Vagina (tissue), 2 donors: ENCODE measurements at regions not wholly inside any gene's neighbourhood (a gene's known extent, or its start where the extent isn't known, plus 50 kb on each side); places are given as distances from the start of the nearest gene placed in this dataset.

ENCODE experiments used
- CTCF ChIP-seq, 3 experiments: fragments of 450-650 bp in 2 of 3; fragments of 200-600 bp in 1 of 3; sonication (generic) in 1 of 3; IDR thresholded peaks; one replicate each; pipeline ENCODE4 v1.5.1; 2017 to 2019; ENCODE audit warnings: antibody characterized with exemption in 3 of 3, mild to moderate bottlenecking in 2 of 3, moderate library complexity in 2 of 3
- POLR2A ChIP-seq, 2 donors: fragments of 450-650 bp; IDR thresholded peaks; one replicate each; pipeline ENCODE4 v1.6.1; 2017; ENCODE audit warnings: antibody characterized with exemption in 2 of 2, mild to moderate bottlenecking in 2 of 2, moderate library complexity in 2 of 2

GRCh38 chr10:89118091-89118490 is 89.0 kb downstream of the CH25H start:
- TF ChIP-seq POLR2A (IDR thresholded peaks at IDR 0.05): no peak
- no peak for TF ChIP-seq CTCF (IDR thresholded peaks at IDR 0.05)
